Choroid plexus epithelial cell (primary cell): ENCODE measurements at regions not wholly inside any gene's neighbourhood (a gene's known extent, or its start where the extent isn't known, plus 50 kb on each side); places are given as distances from the start of the nearest gene placed in this dataset.

ENCODE experiments used
- DNase-seq: peaks from one replicate; pipeline ENCODE4 v3.0.0-alpha.2; 2010; ENCODE audit warnings: low read depth
- H3K4me3 ChIP-seq: 2 replicates; pipeline ENCODE4 v1.5.1; 2011; ENCODE audit warnings: low read depth, mild to moderate bottlenecking, control low read depth, low read length, moderate library complexity
- CTCF ChIP-seq: conservative IDR thresholded peaks from 2 replicates; pipeline ENCODE4 v1.5.1; 2011; ENCODE audit warnings: low read depth, mild to moderate bottlenecking, control low read depth, inconsistent platforms, low read length, moderate library complexity

GRCh38 chr21:34022627-34023335 lies 50.6 kb upstream of the MRPS6 start:
- no peak for DNase-seq
- TF ChIP-seq CTCF = no peak
- H3K4me3 ChIP-seq = no peak overlapping the region

DNA sequence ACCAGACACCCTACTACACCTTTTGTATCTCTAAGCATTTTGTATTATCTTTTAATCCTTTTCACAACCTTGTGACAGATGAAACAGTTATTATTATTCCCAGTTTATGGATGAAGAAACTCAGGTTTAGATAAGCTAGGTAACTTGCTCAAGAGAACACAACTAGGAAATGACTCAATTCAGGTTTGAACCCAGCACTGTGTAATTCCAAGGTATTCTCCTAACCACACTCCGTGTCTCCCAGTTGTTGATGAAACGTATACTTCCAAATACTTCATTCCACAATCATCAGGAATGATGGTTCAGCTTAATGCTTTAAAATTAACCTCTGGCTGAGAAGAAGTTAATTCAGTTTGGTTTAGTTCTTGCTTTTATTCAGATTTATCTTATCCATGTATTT lies 51.7 kb upstream of the MRPS6 start:
- no peak for TF ChIP-seq CTCF
- no peak overlapping the region for H3K4me3 ChIP-seq
- no peak for DNase-seq

- no peak overlapping the region for H3K4me3 ChIP-seq
- no peak for TF ChIP-seq CTCF
- DNase-seq = no peak
Measured at GRCh38 chr21:34020983-34021553, 52.3 kb upstream of the MRPS6 start.

DNA sequence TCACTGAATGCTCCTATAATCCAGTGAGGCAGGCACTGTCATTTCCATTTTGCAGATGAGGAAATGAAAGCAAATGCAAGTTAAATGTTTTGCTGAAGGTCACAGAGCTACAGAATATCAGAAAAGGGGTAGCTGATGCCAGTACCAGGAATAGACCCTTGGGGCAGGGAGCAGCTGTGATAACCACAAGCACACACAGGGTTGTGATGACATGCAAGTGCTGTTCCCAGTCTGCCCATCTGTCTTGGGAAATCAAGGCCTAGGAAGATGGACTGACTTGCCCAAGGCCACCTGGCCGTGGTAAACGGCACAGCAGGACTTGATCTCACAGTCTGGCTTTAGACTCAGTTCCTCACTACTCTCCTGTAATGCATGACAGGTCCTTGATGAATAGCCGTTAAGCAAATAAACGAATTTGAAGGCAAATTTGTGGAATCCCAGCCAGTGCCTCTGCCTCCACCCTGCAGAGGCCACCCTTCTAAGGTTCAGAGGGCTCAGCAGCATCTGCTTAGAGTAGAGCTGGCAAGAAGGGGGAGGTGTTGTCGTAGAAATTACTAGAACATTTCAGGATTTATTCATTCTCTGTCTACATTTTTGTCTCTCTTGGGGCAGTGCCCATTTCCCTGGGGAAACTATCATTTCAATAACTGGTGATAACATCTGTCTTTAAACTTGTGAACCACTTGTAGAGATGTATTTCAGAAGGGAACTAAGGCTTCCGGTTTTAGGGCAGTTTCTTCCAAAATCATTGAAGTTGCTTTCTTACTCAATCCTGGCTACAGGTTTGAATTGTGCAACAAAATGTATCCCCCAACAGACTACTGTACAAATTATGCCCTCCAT lies 53.2 kb upstream of the MRPS6 start:
- H3K4me3 ChIP-seq = no peak overlapping the region
- DNase-seq = no peak
- no peak for TF ChIP-seq CTCF

GRCh38 chr21:34019402-34019801 lies 54.0 kb upstream of the MRPS6 start:
- H3K4me3 ChIP-seq = no peak overlapping the region
- DNase-seq = no peak
- TF ChIP-seq CTCF = no peak

GRCh38 chr21:34018910-34019309 lies 54.5 kb upstream of the MRPS6 start:
- no peak overlapping the region for H3K4me3 ChIP-seq
- no peak for DNase-seq
- no peak for TF ChIP-seq CTCF
